ENCODE measurements at regions not wholly inside any gene's neighbourhood (a gene's known extent, or its start where the extent isn't known, plus 50 kb on each side); places are given as distances from the start of the nearest gene placed in this dataset.

GRCh38 chr3:107284612-107285011 is 92.6 kb upstream of the CCDC54 start:
- H3K27ac Mint-ChIP-seq = no peak overlapping the region
- DNase-seq = no peak
- H3K9me3 Mint-ChIP-seq = no peaks in the 10 kb centered on the region
- peaks cover 4% of the 10 kb centered on the region for H3K27me3 Mint-ChIP-seq
- intact Hi-C loops (cut with micrococcal nuclease) = no loop called here
- TF ChIP-seq CTCF (IDR thresholded peaks at IDR 0.05) = no peak
- H3K4me1 Mint-ChIP-seq = peaks cover 3% of the 10 kb centered on the region
- no peak for ATAC-seq (ENCODE audit: low read depth)
- ChIA-PET POLR2A (no interaction called here), CTCF (interaction anchor here (0.9 to 1.1 kb wide), 2 partner anchors 137 to 145 kb away, joined by 3 read pairs; no protein-coding TSS in a partner anchor)
- H3K4me3 Mint-ChIP-seq = no peak overlapping the region
- no peaks in the 10 kb centered on the region for H3K36me3 Mint-ChIP-seq (ENCODE audit: low read depth)

GRCh38 chr3:107285197-107285596 is 92.0 kb upstream of the CCDC54 start:
- peaks cover 3% of the 10 kb centered on the region for H3K4me1 Mint-ChIP-seq
- no peak for TF ChIP-seq CTCF (IDR thresholded peaks at IDR 0.05)
- no peaks in the 10 kb centered on the region for H3K36me3 Mint-ChIP-seq (ENCODE audit: low read depth)
- ATAC-seq (ENCODE audit: low read depth) = no peak
- no peak overlapping the region for H3K27ac Mint-ChIP-seq
- CTCF ChIA-PET = interaction anchor here (1.1 kb wide), 1 partner anchor 144 kb away, joined by 3 read pairs; no protein-coding TSS in a partner anchor
- H3K4me3 Mint-ChIP-seq = no peak overlapping the region
- H3K9me3 Mint-ChIP-seq = no peaks in the 10 kb centered on the region
- DNase-seq = no peak
- POLR2A ChIA-PET = no interaction called here
- H3K27me3 Mint-ChIP-seq = peaks cover 4% of the 10 kb centered on the region
- intact Hi-C loops (cut with micrococcal nuclease) = no loop called here

DNA sequence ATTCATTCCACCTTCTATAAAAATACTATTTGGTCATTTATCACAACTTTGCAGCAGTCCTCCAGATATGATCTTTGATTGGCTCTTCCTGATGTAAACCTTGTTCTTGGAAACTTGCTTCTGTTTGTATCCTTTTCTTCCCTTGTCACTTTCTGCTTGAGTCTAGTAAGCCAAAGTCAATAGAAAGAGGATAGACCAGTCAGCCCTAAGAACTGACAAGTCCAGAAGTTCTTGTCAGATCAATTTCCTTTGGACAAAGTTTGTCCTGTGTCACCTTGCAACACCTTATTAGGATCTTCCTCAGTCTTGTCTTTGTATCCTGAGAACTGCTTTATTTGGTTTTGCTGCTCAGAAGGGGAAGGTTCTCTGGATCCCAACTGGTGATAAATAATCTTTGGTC is 87.9 kb upstream of the CCDC54 start:
- DNase-seq (no peak), ATAC-seq (ENCODE audit: low read depth) (no peak)
- CTCF ChIA-PET = no interaction called here
- H3K4me3 Mint-ChIP-seq = no peak overlapping the region
- no peaks in the 10 kb centered on the region for H3K9me3 Mint-ChIP-seq
- H3K36me3 Mint-ChIP-seq (ENCODE audit: low read depth) = no peaks in the 10 kb centered on the region
- intact Hi-C loops (cut with micrococcal nuclease) = no loop called here
- H3K27me3 Mint-ChIP-seq = no peaks in the 10 kb centered on the region
- no peak for TF ChIP-seq CTCF (IDR thresholded peaks at IDR 0.05)
- H3K27ac Mint-ChIP-seq = no peak overlapping the region
- POLR2A ChIA-PET = no interaction called here
- no peaks in the 10 kb centered on the region for H3K4me1 Mint-ChIP-seq

DNA sequence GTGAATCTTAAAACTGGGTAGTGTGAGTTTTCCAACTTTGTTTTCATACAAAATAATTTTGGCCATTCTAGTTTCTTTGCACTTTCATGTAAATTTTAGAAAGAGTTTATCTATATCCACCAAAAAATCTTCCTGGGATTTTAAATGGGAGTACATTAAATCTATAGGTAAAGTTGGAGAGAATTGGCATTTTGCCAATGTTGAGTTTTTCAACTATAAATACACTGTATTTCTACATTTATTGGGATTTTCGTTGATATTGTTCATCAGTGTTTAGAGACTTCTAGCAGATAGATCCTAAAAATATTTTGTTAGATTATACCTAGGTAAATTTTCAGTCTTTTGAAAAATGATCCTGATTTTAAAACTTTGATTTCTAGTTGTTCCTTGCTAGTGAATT is 83.1 kb upstream of the CCDC54 start:
- no peak overlapping the region for H3K27ac Mint-ChIP-seq
- H3K27me3 Mint-ChIP-seq = no peaks in the 10 kb centered on the region
- ChIA-PET POLR2A (no interaction called here), CTCF (no interaction called here)
- H3K36me3 Mint-ChIP-seq (ENCODE audit: low read depth) = no peaks in the 10 kb centered on the region
- H3K4me1 Mint-ChIP-seq = no peaks in the 10 kb centered on the region
- DNase-seq (no peak), ATAC-seq (ENCODE audit: low read depth) (no peak)
- TF ChIP-seq CTCF (IDR thresholded peaks at IDR 0.05) = no peak
- no peak overlapping the region for H3K4me3 Mint-ChIP-seq
- intact Hi-C loops (cut with micrococcal nuclease) = no loop called here
- H3K9me3 Mint-ChIP-seq = peaks cover 4% of the 10 kb centered on the region

DNA sequence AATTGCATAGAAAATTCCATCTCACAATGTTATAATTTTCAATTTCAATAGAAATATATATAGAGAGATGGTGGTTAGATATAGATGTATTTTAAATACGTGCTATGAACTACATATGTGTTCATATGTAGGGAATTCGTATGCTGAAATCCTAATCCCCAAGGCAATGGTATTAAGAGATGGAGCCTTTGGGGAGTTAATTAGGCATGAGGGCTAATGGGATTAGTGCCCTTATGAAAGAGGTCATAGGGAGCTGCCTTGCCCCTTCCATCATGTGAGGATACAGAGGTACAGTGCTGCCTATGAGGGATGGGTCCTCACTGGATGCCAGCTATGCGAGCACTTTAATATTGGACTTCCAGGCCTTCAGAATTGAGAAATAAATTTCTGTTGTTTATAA is 79.6 kb upstream of the CCDC54 start:
- no peak for TF ChIP-seq CTCF (IDR thresholded peaks at IDR 0.05)
- Mint-ChIP-seq H3K4me1 (no peaks in the 10 kb centered on the region), H3K27ac (no peak overlapping the region), H3K36me3 (ENCODE audit: low read depth) (no peaks in the 10 kb centered on the region), H3K27me3 (no peaks in the 10 kb centered on the region), H3K9me3 (peaks cover 4% of the 10 kb centered on the region), H3K4me3 (no peak overlapping the region)
- intact Hi-C loops (cut with micrococcal nuclease) = no loop called here
- DNase-seq (no peak), ATAC-seq (ENCODE audit: low read depth) (no peak)
- POLR2A ChIA-PET = no interaction called here
- CTCF ChIA-PET = no interaction called here

Data from activated B cell treated with CpG ODN at 0.5 μM for 24 hours (primary cell).